Esophagus squamous epithelium (tissue), 5 donors: ENCODE measurements at regions not wholly inside any gene's neighbourhood (a gene's known extent, or its start where the extent isn't known, plus 50 kb on each side); places are given as distances from the start of the nearest gene placed in this dataset.

Source experiments
- DNase-seq: peaks from one replicate; lab custom pipeline; 2025; lab: John Stamatoyannopoulos, UW
- H3K27ac ChIP-seq, 4 donors: fragments of 200-600 bp; sonication (generic); one replicate each; pipeline ENCODE4 v1.5.1; 2016 to 2019; ENCODE audit warnings: mild to moderate bottlenecking in 1 of 4
- H3K27me3 ChIP-seq, 4 donors: fragments of 200-600 bp; sonication (generic); 1 replicate in 3 of 4; 2 replicates in 1 of 4; pipeline versions ENCODE4 v1.5.1 to v1.6.0; 2017 to 2021; ENCODE audit warnings: antibody characterized with exemption in 1 of 4
- H3K36me3 ChIP-seq, 3 donors: fragments of 200-600 bp; sonication (generic); one replicate each; pipeline ENCODE4 v1.5.1; 2016 to 2019
- H3K4me1 ChIP-seq, 3 donors: fragments of 200-600 bp; sonication (generic); one replicate each; pipeline ENCODE4 v1.5.1; 2017 to 2019
- H3K4me3 ChIP-seq, 4 donors: fragments of 200-600 bp; sonication (generic); 1 replicate in 3 of 4; 2 replicates in 1 of 4; pipeline ENCODE4 v1.5.1; 2016 to 2019; ENCODE audit warnings: mild to moderate bottlenecking in 2 of 4, moderate library complexity in 1 of 4
- H3K9me3 ChIP-seq, 3 donors: fragments of 200-600 bp; sonication (generic); one replicate each; pipeline ENCODE4 v1.5.1; 2016 to 2019
- POLR2A ChIP-seq, 4 donors: fragments of 450-650 bp; IDR thresholded peaks; one replicate each; pipeline ENCODE4 v1.6.1; 2017; ENCODE audit warnings: antibody characterized with exemption in 4 of 4, mild to moderate bottlenecking in 4 of 4, moderate library complexity in 3 of 4
- whole genome bisulfite sequencing, 2 donors: methylation state at CpG; one replicate each; pipeline ENCODE4 v1.1.5; 2018; 5-methylcytosine and 5-hydroxymethylcytosine counted together
- intact Hi-C: fragments of 100-400 bp; cut with DNase I; formaldehyde crosslinking; loops from one replicate; pipeline ENCODE4 v1.15.0; 2022
- TF ChIP-seq, protein P1 (sequence below), 6 experiments: fragments of 450-650 bp in 4 of 6; fragments of 200-600 bp in 2 of 6; sonication (generic) in 2 of 6; IDR thresholded peaks; one replicate each; pipeline ENCODE4 v1.5.1; 2016 to 2019; ENCODE audit warnings: antibody characterized with exemption in 6 of 6, mild to moderate bottlenecking in 4 of 6, moderate library complexity in 4 of 6
- donor health status: DM: yes; HTN: yes; CAD: no.

DNA sequence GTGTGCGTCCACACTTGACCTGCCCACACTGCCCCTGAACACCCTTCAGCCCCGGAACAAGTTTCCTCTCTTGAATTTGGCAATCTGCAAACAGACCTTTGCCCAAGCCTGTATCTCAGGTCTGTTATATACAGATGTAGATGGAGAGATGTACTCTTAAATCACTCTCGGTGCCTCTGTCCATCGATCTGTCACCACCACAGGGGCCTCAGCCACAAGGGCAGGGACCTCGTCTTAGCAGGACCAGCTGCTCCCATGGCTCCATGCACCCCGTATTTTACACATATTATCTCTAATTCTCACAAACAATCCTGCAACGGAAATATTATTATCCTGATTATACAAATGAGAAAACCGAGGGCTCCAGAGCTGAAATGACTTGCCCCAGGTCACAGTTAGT, 313.4 kb downstream of the BCL11B start:
- TF ChIP-seq, protein P1, sequence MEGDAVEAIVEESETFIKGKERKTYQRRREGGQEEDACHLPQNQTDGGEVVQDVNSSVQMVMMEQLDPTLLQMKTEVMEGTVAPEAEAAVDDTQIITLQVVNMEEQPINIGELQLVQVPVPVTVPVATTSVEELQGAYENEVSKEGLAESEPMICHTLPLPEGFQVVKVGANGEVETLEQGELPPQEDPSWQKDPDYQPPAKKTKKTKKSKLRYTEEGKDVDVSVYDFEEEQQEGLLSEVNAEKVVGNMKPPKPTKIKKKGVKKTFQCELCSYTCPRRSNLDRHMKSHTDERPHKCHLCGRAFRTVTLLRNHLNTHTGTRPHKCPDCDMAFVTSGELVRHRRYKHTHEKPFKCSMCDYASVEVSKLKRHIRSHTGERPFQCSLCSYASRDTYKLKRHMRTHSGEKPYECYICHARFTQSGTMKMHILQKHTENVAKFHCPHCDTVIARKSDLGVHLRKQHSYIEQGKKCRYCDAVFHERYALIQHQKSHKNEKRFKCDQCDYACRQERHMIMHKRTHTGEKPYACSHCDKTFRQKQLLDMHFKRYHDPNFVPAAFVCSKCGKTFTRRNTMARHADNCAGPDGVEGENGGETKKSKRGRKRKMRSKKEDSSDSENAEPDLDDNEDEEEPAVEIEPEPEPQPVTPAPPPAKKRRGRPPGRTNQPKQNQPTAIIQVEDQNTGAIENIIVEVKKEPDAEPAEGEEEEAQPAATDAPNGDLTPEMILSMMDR (IDR thresholded peaks at IDR 0.05), result no peak
- TF ChIP-seq POLR2A (IDR thresholded peaks at IDR 0.05), result no peak
- Histone ChIP-seq H3K4me1 (peaks cover 11 to 55% (median 31%) of the 10 kb centered on the region in 3 donors), H3K27me3 (no peaks in the 10 kb centered on the region), H3K27ac (no peak overlapping the region), H3K36me3 (no peaks in the 10 kb centered on the region), H3K9me3 (no peaks in the 10 kb centered on the region), H3K4me3 (no peak overlapping the region)
- intact Hi-C loops, result no loop called here
- WGBS, 2 donors, result 79 to 84% methylated on average over 8 of the region's 8 CpGs
- DNase-seq, result no peak

DNA sequence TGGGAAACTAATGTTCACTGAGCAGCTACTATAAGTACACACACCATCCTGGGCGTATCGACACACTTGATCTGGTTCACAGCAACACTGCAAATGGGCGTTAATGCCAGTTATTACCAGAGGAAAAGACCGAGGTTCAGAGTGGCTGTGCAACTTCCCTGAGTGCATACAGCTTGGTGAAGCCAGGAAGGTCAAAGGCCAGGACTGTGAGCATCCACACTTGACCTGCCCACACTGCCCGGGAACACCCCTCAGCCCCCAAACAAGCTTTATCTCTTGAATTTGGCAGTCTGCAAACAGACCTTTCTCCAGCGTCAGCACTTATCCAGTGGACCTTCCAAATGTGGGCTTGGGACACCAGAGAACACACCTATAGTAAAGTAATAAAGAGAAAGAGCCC, 312.6 kb downstream of the BCL11B start:
- Histone ChIP-seq H3K4me1 (peaks cover 12 to 55% (median 28%) of the 10 kb centered on the region in 3 donors), H3K4me3 (no peak overlapping the region), H3K27me3 (peaks cover 0 to 2% (median 0%) of the 10 kb centered on the region in 4 donors), H3K36me3 (no peaks in the 10 kb centered on the region), H3K27ac (no peak overlapping the region), H3K9me3 (no peaks in the 10 kb centered on the region)
- no peak for DNase-seq
- 81 to 88% methylated on average over 6 of the region's 6 CpGs for WGBS, 2 donors
- no peak for TF ChIP-seq POLR2A (IDR thresholded peaks at IDR 0.05)
- TF ChIP-seq, protein P1 (IDR thresholded peaks at IDR 0.05), result no peak
- intact Hi-C loops, result no loop called here

DNA sequence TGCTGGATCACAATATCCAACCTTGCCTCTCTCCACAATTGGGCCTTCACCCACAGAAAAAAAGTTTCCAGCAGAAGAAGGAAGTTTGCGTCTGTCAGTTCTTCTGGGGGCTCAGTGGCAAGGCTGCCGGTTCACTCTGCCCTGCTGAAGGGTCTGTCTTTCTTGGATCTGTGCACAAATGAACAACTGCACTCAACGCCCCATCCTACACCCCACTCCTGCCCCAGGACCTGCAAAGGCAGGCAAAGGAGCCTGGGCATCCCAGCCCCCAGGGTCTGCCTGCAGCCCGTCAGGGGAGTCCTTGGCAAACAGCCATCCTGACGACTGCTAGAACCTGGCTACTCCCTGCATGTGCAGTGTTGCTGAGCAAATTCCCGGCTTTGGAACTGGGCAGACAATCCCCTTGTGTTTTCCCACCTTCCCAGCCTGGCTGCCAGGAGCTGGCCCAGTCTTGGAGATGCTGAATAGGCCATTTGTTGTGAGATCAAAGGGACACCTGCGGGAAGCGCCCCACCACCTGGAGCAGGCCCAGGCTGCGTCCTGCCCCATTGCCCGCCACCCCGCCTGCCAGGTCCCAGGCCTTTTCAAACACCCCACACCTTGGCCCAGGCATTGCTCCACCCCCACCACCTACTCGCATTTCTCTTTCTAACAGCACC, 311.9 kb downstream of the BCL11B start:
- no peak for TF ChIP-seq POLR2A (IDR thresholded peaks at IDR 0.05)
- TF ChIP-seq, protein P1 (IDR thresholded peaks at IDR 0.05), result no peak
- no peak overlapping the region for H3K4me3 ChIP-seq
- H3K9me3 ChIP-seq, result no peaks in the 10 kb centered on the region
- H3K4me1 ChIP-seq, result peaks cover 12 to 50% (median 25%) of the 10 kb centered on the region in 3 donors
- H3K36me3 ChIP-seq, result no peaks in the 10 kb centered on the region
- 55 to 68% methylated on average over 5 to 7 of the region's 12 CpGs for WGBS, 2 donors
- intact Hi-C loops, result no loop called here
- no peak overlapping the region for H3K27ac ChIP-seq
- DNase-seq, result no peak
- peaks cover 0 to 8% (median 0%) of the 10 kb centered on the region in 4 donors for H3K27me3 ChIP-seq

DNA sequence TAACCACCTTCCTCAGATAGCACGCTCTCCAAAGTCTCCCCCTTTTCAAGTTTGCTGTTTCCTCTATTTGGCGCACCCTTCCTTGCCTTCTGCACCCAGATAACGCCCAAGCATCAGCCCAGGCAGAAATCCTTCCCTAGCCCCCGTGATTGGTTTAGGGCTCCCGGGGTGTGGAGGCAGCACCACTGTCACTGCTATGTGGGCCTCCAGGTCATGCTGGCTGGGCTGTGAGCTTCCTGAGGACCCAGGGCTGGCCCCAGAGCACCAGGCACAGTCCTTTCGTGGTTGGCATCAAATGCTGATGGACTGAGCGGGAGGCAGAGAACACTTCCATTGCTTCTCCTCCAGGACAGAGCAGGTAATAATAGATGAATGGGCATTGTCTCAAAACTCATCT, 311.4 kb downstream of the BCL11B start:
- TF ChIP-seq POLR2A (IDR thresholded peaks at IDR 0.05), result no peak
- TF ChIP-seq, protein P1 (IDR thresholded peaks at IDR 0.05), result no peak
- Histone ChIP-seq H3K4me3 (no peak overlapping the region), H3K36me3 (no peaks in the 10 kb centered on the region), H3K27me3 (peaks cover 0 to 12% (median 0%) of the 10 kb centered on the region in 4 donors), H3K9me3 (no peaks in the 10 kb centered on the region), H3K4me1 (peaks cover 12 to 49% (median 25%) of the 10 kb centered on the region in 3 donors), H3K27ac (no peak overlapping the region)
- WGBS, 2 donors, result 61 to 75% methylated on average over 4 to 7 of the region's 7 CpGs
- intact Hi-C loops, result no loop called here
- no peak for DNase-seq

DNA sequence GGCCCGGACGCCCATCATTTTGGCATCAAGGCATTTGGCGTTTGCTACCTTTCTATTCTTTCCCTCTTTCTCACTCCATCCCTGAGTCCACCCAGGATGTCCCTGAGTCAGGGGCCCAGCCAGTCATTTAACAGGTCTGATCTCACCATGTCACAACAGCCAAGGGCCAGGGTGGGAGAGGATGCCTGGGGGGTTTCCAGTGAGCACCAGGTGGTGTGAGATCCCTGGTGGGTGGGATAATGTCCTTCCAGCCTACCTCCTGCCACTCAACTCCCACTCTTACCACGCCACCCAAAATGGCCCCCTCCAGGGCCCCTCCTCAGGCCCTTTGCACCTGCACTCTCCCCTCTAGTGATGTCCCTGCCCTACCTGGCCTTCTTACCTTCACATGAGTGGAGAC, 310.8 kb downstream of the BCL11B start:
- DNase-seq, result no peak
- intact Hi-C loops, result no loop called here

More for the DNA sequence above, 310.8 kb downstream of the BCL11B start:
- Histone ChIP-seq H3K27ac (no peak overlapping the region), H3K9me3 (no peaks in the 10 kb centered on the region), H3K36me3 (no peaks in the 10 kb centered on the region), H3K27me3 (peaks cover 0 to 12% (median 0%) of the 10 kb centered on the region in 4 donors), H3K4me3 (no peak overlapping the region), H3K4me1 (peaks cover 12 to 49% (median 25%) of the 10 kb centered on the region in 3 donors)
- no peak for TF ChIP-seq POLR2A (IDR thresholded peaks at IDR 0.05)
- TF ChIP-seq, protein P1 (IDR thresholded peaks at IDR 0.05), result no peak
- 78 to 96% methylated on average over 4 of the region's 4 CpGs for WGBS, 2 donors
